ENCODE measurements at regions not wholly inside any gene's neighbourhood (a gene's known extent, or its start where the extent isn't known, plus 50 kb on each side); places are given as distances from the start of the nearest gene placed in this dataset.

GRCh38 chr18:28574175-28574574 lies 397.2 kb upstream of the CDH2 start:
- TF ChIP-seq CTCF (IDR thresholded peaks at IDR 0.05; ENCODE audit: borderline replicate concordance, extremely low read depth, low read length, poor library complexity, severe bottlenecking) (no peak), EZH2 (IDR thresholded peaks at IDR 0.05; ENCODE audit: borderline replicate concordance, low read depth, low read length, severe bottlenecking) (no peak)
